ENCODE measurements at regions not wholly inside any gene's neighbourhood (a gene's known extent, or its start where the extent isn't known, plus 50 kb on each side); places are given as distances from the start of the nearest gene placed in this dataset.

DNA sequence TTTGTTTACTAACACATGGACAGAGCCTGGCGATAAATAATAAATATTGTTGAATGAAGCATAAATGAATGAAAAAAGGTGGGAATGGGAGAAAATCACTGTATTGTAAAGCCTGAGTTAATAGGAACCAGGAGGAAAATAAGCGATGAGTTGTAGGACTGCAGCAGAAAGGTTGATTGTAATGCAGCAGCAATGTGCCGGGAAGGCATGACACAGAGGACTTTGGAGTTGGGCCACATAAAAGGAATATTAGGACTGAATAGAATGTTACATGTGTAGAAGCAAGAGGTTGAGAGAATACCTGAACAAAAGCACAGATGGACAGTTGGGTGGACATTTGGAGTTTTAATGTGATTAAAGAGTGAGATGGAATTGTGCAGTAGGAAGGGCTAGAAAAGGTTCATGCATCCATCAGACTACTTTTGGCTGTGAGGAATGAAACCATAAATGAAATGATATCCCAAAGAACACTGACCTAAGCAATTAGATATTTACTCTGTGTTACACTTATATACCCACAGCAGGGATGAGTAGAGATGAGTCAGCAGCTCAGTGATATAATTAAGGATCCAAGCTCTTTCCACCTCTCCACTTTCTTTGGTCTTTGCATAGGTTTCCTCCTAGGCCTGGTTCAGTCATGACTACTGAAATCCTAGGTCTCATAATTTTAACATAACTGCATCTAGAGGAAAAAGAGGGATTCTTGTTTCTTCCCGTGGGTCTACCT is 55.4 kb downstream of the CCER1 start:
- Mint-ChIP-seq H3K36me3 (no peaks in the 10 kb centered on the region), H3K9me3 (peaks cover 6% of the 10 kb centered on the region), H3K4me1 (ENCODE audit: unreplicated experiment) (no peaks in the 10 kb centered on the region), H3K27me3 (no peaks in the 10 kb centered on the region), H3K4me3 (no peak overlapping the region), H3K27ac (no peak overlapping the region)
- DNase-seq (ENCODE audit: extremely low spot score, unreplicated experiment) = no peak
- TF ChIP-seq, protein P1, sequence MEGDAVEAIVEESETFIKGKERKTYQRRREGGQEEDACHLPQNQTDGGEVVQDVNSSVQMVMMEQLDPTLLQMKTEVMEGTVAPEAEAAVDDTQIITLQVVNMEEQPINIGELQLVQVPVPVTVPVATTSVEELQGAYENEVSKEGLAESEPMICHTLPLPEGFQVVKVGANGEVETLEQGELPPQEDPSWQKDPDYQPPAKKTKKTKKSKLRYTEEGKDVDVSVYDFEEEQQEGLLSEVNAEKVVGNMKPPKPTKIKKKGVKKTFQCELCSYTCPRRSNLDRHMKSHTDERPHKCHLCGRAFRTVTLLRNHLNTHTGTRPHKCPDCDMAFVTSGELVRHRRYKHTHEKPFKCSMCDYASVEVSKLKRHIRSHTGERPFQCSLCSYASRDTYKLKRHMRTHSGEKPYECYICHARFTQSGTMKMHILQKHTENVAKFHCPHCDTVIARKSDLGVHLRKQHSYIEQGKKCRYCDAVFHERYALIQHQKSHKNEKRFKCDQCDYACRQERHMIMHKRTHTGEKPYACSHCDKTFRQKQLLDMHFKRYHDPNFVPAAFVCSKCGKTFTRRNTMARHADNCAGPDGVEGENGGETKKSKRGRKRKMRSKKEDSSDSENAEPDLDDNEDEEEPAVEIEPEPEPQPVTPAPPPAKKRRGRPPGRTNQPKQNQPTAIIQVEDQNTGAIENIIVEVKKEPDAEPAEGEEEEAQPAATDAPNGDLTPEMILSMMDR (conservative IDR thresholded peaks at IDR 0.05) = no peak

DNA sequence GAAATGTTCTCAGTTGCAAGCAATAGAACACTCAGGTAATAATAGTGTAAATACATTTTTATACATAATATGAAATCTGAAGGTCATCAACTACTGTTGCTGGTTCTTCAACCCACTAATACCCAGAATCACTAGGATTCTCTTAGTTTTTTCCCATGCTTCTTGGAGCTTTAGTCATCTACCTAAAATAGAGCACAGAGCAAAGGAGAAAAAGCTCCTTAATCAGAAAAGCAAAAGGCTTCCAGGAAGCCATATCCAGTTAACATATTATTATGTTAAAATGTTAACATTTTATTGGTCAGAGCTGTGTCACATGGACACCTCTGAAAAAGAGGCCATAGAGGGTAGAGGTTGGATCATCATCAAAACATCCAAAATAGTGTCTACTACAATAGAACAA is 57.0 kb downstream of the CCER1 start:
- H3K4me1 Mint-ChIP-seq (ENCODE audit: unreplicated experiment) = no peaks in the 10 kb centered on the region
- H3K9me3 Mint-ChIP-seq = peaks cover 6% of the 10 kb centered on the region
- no peak overlapping the region for H3K27ac Mint-ChIP-seq

DNA sequence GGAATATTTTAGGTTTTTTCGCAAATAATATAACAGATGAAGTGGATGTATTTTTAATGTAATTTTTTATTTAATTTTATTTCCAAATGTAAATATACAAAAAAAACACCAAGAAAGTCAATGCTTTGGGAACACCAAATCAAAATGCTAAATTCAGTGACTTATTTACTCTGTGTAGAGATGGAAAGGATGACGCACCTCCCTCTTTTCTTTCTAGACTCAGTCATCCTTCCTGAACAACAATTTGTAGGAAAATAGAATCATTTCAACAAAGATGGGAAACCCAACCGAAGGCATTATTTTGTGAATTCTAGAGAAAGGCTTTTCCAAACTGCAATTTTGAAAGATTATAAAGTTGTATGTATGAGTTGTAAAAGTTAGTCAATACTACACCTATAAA is 57.7 kb downstream of the CCER1 start:
- TF ChIP-seq, protein P1 (conservative IDR thresholded peaks at IDR 0.05) = no peak
- H3K9me3 Mint-ChIP-seq = peaks cover 6% of the 10 kb centered on the region
- no peak for DNase-seq (ENCODE audit: extremely low spot score, unreplicated experiment)
- no peak overlapping the region for H3K4me3 Mint-ChIP-seq
- no peaks in the 10 kb centered on the region for H3K4me1 Mint-ChIP-seq (ENCODE audit: unreplicated experiment)
- no peaks in the 10 kb centered on the region for H3K27me3 Mint-ChIP-seq
- no peaks in the 10 kb centered on the region for H3K36me3 Mint-ChIP-seq
- H3K27ac Mint-ChIP-seq = no peak overlapping the region

More for the DNA sequence above, 57.0 kb downstream of the CCER1 start:
- DNase-seq (ENCODE audit: extremely low spot score, unreplicated experiment) = no peak
- H3K27me3 Mint-ChIP-seq = no peaks in the 10 kb centered on the region
- TF ChIP-seq, protein P1 (conservative IDR thresholded peaks at IDR 0.05) = no peak
- no peaks in the 10 kb centered on the region for H3K36me3 Mint-ChIP-seq
- no peak overlapping the region for H3K4me3 Mint-ChIP-seq

DNA sequence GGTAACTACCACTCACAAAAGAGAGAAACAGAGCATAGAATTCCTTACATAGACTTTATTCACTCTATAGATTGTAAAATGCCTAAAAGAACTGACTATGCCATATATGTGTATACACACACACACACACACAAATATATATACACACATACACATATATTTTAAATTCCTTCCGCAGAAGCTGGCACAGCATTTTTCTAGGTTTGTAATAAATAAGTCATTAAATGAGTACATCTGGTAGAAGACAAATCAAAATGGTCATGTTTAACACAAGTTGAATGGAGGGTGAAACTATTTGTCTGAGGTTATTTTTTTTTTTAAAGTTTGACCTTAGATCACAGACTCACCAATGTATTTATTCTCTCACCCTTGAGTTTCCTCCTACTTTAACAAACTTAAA is 58.2 kb downstream of the CCER1 start:
- no peak overlapping the region for H3K4me3 Mint-ChIP-seq
- H3K4me1 Mint-ChIP-seq (ENCODE audit: unreplicated experiment) = no peaks in the 10 kb centered on the region
- H3K27ac Mint-ChIP-seq = no peak overlapping the region
- H3K27me3 Mint-ChIP-seq = no peaks in the 10 kb centered on the region
- TF ChIP-seq, protein P1 (conservative IDR thresholded peaks at IDR 0.05) = no peak
- peaks cover 6% of the 10 kb centered on the region for H3K9me3 Mint-ChIP-seq
- no peaks in the 10 kb centered on the region for H3K36me3 Mint-ChIP-seq
- DNase-seq (ENCODE audit: extremely low spot score, unreplicated experiment) = no peak

DNA sequence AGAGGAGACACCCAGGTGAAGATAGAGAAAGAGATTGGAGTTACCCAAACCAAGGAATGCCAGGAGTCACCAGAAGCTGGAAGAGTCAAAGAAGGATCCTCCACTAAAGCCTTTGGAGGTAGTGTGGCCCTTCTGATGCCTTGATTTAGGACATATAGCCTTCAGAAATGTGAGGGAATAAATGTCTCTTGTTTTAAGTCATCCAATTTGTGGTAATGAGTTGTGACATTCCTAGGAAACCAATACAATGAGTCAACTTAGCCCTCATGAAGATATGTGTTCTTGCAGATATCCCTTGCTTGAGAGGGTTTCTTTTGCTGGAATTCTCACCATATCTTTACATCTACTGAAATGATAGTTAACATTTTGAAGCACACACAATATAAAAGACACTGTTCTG is 58.8 kb downstream of the CCER1 start:
- no peak overlapping the region for H3K4me3 Mint-ChIP-seq
- no peak for DNase-seq (ENCODE audit: extremely low spot score, unreplicated experiment)
- no peaks in the 10 kb centered on the region for H3K27me3 Mint-ChIP-seq
- no peaks in the 10 kb centered on the region for H3K36me3 Mint-ChIP-seq
- H3K4me1 Mint-ChIP-seq (ENCODE audit: unreplicated experiment) = no peaks in the 10 kb centered on the region
- no peak overlapping the region for H3K27ac Mint-ChIP-seq
- TF ChIP-seq, protein P1 (conservative IDR thresholded peaks at IDR 0.05) = no peak
- peaks cover 6% of the 10 kb centered on the region for H3K9me3 Mint-ChIP-seq
